GM10266 (cell line): ENCODE measurements at regions not wholly inside any gene's neighbourhood (a gene's known extent, or its start where the extent isn't known, plus 50 kb on each side); places are given as distances from the start of the nearest gene placed in this dataset.
A peak's percentile ranks its signal among the peaks of the same experiment; 100 is the strongest.

Experiments used
- DNase-seq: peaks from one replicate; pipeline ENCODE4 v3.0.0; 2012; ENCODE audit errors: extremely low spot score
- TF ChIP-seq, protein P1 (sequence below): IDR thresholded peaks from 2 replicates; pipeline ENCODE4 v1.5.1; 2012; ENCODE audit warnings: mild to moderate bottlenecking, low read depth; ENCODE audit not compliant: control insufficient read depth, insufficient read depth; ENCODE audit errors: missing control alignments

GRCh38 chr9:80144856-80145255, 573.1 kb downstream of the TLE4 start:
- TF ChIP-seq, protein P1, sequence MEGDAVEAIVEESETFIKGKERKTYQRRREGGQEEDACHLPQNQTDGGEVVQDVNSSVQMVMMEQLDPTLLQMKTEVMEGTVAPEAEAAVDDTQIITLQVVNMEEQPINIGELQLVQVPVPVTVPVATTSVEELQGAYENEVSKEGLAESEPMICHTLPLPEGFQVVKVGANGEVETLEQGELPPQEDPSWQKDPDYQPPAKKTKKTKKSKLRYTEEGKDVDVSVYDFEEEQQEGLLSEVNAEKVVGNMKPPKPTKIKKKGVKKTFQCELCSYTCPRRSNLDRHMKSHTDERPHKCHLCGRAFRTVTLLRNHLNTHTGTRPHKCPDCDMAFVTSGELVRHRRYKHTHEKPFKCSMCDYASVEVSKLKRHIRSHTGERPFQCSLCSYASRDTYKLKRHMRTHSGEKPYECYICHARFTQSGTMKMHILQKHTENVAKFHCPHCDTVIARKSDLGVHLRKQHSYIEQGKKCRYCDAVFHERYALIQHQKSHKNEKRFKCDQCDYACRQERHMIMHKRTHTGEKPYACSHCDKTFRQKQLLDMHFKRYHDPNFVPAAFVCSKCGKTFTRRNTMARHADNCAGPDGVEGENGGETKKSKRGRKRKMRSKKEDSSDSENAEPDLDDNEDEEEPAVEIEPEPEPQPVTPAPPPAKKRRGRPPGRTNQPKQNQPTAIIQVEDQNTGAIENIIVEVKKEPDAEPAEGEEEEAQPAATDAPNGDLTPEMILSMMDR = no peak
- no peak for DNase-seq

DNA sequence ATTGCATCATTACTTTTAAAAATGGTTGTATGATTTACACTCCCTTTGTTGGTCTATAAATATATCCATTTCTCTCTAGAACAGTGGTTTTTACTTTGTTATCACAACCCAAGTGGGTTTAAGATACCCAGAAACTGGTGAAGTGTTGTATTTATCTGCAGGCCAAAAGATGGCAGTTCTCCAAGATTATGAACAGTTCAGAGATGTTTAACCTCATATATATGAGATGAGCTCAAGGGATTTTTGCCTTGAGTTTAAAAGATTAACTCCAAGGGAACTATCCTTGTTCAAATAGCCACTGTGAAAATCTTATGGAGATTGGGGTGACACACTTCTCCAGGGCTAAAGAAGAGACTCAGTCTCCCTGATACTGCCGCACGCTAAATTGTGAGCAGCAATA, 572.6 kb downstream of the TLE4 start:
- TF ChIP-seq, protein P1 = no peak
- DNase-seq = no peak

GRCh38 chr9:80143899-80144298, 572.1 kb downstream of the TLE4 start:
- DNase-seq = no peak
- TF ChIP-seq, protein P1 = no peak

DNA sequence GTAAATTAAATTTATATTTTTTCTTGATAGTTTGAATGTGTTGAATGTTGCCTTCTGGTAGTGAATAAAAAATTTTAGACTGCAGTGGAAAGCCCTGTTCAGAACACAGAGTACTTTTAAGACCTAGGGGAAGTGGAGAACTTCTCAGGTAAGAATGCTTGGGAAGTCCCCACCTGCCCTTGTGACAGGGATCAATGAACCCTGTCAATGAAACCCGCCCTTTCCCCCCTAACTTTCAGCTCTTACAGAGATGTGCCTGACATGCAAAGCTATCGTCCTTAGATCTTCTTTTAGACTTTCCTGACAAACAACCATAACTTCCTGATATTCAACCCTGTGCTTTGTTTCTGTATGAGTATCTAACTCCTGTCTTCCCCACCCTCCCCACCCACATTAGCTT, 562.7 kb downstream of the TLE4 start:
- TF ChIP-seq, protein P1 = no peak
- peak; percentile 16 for DNase-seq

DNA sequence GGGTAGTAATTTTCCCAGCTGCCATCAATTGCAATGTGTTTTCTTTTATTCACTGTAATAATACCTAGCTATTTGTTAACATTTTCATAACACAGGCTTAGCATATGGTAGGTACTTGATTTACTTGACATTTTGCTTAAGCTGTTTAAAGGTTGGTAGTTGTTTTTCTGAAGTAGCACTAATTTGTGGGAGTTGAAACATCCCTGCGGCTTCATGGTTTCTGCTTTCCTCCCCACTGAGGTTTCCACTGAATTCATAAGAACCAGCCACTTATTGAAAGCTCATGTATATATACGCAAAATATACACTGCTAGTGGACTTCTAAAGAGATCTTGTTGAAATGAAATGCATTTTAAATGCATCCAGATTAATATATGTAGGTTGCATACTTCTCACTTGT, 559.9 kb downstream of the TLE4 start:
- DNase-seq = no peak
- TF ChIP-seq, protein P1 = no peak

- TF ChIP-seq, protein P1 = no peak
- no peak for DNase-seq
These were observed 556.2 kb downstream of the TLE4 start for GRCh38 chr9:80127920-80128319.

- DNase-seq = no peak
- TF ChIP-seq, protein P1 = no peak
These were observed 554.0 kb downstream of the TLE4 start for GRCh38 chr9:80125731-80126264.
